ENCODE measurements at regions not wholly inside any gene's neighbourhood (a gene's known extent, or its start where the extent isn't known, plus 50 kb on each side); places are given as distances from the start of the nearest gene placed in this dataset.

GRCh38 chr11:106449763-106450162 lies 372.3 kb downstream of the AASDHPPT start:
- in situ Hi-C loops (cut with HindIII; ENCODE audit: low sequenced_read_pairs), result no loop called here

GRCh38 chr11:106451228-106451922 lies 373.9 kb downstream of the AASDHPPT start:
- in situ Hi-C loops (cut with HindIII; ENCODE audit: low sequenced_read_pairs), result no loop called here

- in situ Hi-C loops (cut with HindIII; ENCODE audit: low sequenced_read_pairs), result no loop called here
These were observed 379.2 kb downstream of the AASDHPPT start for GRCh38 chr11:106456647-106457046.

- in situ Hi-C loops (cut with HindIII; ENCODE audit: low sequenced_read_pairs), result no loop called here
These were observed 380.3 kb downstream of the AASDHPPT start for GRCh38 chr11:106457727-106458126.

- in situ Hi-C loops (cut with HindIII; ENCODE audit: low sequenced_read_pairs), result no loop called here
These were observed 381.7 kb downstream of the AASDHPPT start for GRCh38 chr11:106459135-106459534.

GRCh38 chr11:106461148-106461691 lies 383.8 kb downstream of the AASDHPPT start:
- in situ Hi-C loops (cut with HindIII; ENCODE audit: low sequenced_read_pairs), result no loop called here

GRCh38 chr11:106461839-106462545 lies 384.5 kb downstream of the AASDHPPT start:
- in situ Hi-C loops (cut with HindIII; ENCODE audit: low sequenced_read_pairs), result no loop called here

GRCh38 chr11:106463154-106463553 lies 385.7 kb downstream of the AASDHPPT start:
- in situ Hi-C loops (cut with HindIII; ENCODE audit: low sequenced_read_pairs), result no loop called here

GRCh38 chr11:106463796-106464201 lies 386.3 kb downstream of the AASDHPPT start:
- in situ Hi-C loops (cut with HindIII; ENCODE audit: low sequenced_read_pairs), result no loop called here

- in situ Hi-C loops (cut with HindIII; ENCODE audit: low sequenced_read_pairs), result no loop called here
These were observed 387.3 kb downstream of the AASDHPPT start for GRCh38 chr11:106464728-106465127.

GRCh38 chr11:106466521-106467080 lies 389.1 kb downstream of the AASDHPPT start:
- in situ Hi-C loops (cut with HindIII; ENCODE audit: low sequenced_read_pairs), result no loop called here

GRCh38 chr11:106467501-106467900 lies 390.0 kb downstream of the AASDHPPT start:
- in situ Hi-C loops (cut with HindIII; ENCODE audit: low sequenced_read_pairs), result no loop called here

GRCh38 chr11:106468086-106468485 lies 390.6 kb downstream of the AASDHPPT start:
- in situ Hi-C loops (cut with HindIII; ENCODE audit: low sequenced_read_pairs), result no loop called here

- in situ Hi-C loops (cut with HindIII; ENCODE audit: low sequenced_read_pairs), result no loop called here
These were observed 391.1 kb downstream of the AASDHPPT start for GRCh38 chr11:106468531-106468930.

GRCh38 chr11:106470230-106470629 lies 392.8 kb downstream of the AASDHPPT start:
- in situ Hi-C loops (cut with HindIII; ENCODE audit: low sequenced_read_pairs), result no loop called here

- in situ Hi-C loops (cut with HindIII; ENCODE audit: low sequenced_read_pairs), result no loop called here
These were observed 393.8 kb downstream of the AASDHPPT start for GRCh38 chr11:106471276-106471675.

GRCh38 chr11:106473089-106473722 lies 395.7 kb downstream of the AASDHPPT start:
- in situ Hi-C loops (cut with HindIII; ENCODE audit: low sequenced_read_pairs), result no loop called here

- in situ Hi-C loops (cut with HindIII; ENCODE audit: low sequenced_read_pairs), result no loop called here
These were observed 396.8 kb downstream of the AASDHPPT start for GRCh38 chr11:106474274-106474673.

- in situ Hi-C loops (cut with HindIII; ENCODE audit: low sequenced_read_pairs), result no loop called here
These were observed 397.7 kb downstream of the AASDHPPT start for GRCh38 chr11:106475181-106475580.

- in situ Hi-C loops (cut with HindIII; ENCODE audit: low sequenced_read_pairs), result no loop called here
These were observed 400.3 kb downstream of the AASDHPPT start for GRCh38 chr11:106477776-106478175.

GRCh38 chr11:106479646-106480045 lies 402.2 kb downstream of the AASDHPPT start:
- in situ Hi-C loops (cut with HindIII; ENCODE audit: low sequenced_read_pairs), result loop anchor here (5.0 kb wide), 1 partner anchor 82 kb away; no protein-coding TSS in a partner anchor

Measured in DLD1 (cell line).